HG02870 (cell line): ENCODE measurements at regions not wholly inside any gene's neighbourhood (a gene's known extent, or its start where the extent isn't known, plus 50 kb on each side); places are given as distances from the start of the nearest gene placed in this dataset.

Experiments used
- ATAC-seq: cut with Tn5 transposase; IDR thresholded peaks from one replicate; pipeline ENCODE4 v1.9.1; 2021; ENCODE audit warnings: mild to moderate bottlenecking, moderate library complexity; ENCODE audit not compliant: unreplicated experiment

- no peak for ATAC-seq
These were observed 583.0 kb upstream of the WWC1 start for GRCh38 chr5:167708449-167708848.

- ATAC-seq: no peak
These were observed 581.8 kb upstream of the WWC1 start for GRCh38 chr5:167709625-167710024.

DNA sequence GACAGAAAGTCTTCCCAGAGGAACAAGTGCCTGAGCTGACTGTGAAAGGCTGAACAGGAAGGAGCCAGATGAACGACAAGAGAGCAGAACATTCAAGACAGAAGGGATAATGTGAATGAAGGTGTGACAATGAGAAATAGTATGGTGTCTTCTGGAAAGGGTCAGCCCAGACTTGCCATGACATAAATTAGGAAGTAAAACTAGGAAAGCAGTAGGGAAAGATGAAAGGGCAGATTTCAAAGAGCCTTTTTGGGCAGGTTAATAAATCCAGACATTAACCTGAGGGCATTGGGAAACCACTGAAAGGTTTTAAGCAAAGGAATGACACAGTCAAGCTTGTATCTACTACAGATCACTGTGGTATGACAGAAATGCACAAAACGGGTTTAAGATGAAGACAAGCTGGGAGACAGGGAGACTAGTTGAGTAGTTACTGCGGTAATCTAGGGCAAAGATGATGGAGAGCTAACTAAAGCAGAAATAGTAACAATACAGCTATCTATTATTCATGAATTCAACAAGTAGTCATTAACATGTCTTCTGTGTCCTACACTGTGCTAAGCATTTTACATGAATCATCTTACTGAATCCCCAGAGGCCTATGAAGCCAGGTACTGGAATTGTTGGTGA is 580.9 kb upstream of the WWC1 start:
- ATAC-seq: no peak

DNA sequence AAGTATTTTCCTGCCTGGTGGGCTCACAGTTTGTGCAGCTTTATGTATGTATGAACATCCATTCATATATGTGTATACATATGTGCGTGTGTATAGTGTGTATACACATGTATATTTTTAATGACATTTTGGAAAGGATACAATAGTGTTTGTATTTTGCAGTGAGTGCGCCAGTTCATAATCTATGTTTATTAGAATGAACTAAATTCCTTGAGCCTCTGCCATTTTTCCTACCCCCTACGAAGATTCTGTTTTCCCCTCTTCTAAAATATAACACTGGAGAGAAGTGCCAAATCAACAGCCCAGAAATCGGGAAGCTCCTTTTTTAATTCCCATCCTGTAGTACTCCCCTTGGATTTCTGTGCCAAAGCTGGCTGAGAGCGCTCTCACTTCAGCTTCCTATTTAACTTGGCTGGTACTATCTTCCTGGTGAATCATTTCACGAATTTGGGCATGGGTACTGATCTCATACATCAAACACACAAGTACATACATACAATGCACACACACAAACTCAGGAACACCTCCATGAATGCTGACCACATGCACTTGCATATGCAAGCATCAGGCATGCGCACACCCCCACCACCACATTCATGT is 578.4 kb upstream of the WWC1 start:
- no peak for ATAC-seq

GRCh38 chr5:167713896-167714295 is 577.5 kb upstream of the WWC1 start:
- ATAC-seq: no peak

GRCh38 chr5:167716126-167716775 is 575.2 kb upstream of the WWC1 start:
- no peak for ATAC-seq

- no peak for ATAC-seq
These were observed 571.2 kb upstream of the WWC1 start for GRCh38 chr5:167720259-167720658.

- no peak for ATAC-seq
These were observed 570.7 kb upstream of the WWC1 start for GRCh38 chr5:167720676-167721260.

DNA sequence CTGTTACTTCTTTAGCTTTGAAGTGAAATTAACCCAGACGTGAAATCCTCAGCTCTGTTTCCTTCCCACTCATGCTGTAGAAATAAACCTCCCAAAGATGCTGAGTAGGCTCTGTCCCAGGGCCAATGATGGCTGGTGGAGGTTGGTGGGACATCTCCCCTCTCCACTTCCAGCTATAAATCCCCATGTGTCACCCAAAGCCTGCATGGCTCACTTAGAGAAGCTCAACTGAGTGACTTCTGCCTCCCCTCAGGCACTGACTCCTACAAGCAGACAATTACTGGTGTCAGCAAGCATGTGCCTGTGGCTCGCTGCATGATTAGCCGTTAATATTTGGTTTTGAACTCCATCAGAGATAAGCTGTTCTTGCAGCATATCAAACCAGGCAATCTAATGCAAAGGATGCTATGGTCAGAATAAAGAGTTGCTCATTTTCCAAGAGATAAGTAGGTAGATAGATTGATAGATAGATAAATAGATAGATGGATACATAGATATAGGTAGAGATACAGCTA is 569.5 kb upstream of the WWC1 start:
- no peak for ATAC-seq

DNA sequence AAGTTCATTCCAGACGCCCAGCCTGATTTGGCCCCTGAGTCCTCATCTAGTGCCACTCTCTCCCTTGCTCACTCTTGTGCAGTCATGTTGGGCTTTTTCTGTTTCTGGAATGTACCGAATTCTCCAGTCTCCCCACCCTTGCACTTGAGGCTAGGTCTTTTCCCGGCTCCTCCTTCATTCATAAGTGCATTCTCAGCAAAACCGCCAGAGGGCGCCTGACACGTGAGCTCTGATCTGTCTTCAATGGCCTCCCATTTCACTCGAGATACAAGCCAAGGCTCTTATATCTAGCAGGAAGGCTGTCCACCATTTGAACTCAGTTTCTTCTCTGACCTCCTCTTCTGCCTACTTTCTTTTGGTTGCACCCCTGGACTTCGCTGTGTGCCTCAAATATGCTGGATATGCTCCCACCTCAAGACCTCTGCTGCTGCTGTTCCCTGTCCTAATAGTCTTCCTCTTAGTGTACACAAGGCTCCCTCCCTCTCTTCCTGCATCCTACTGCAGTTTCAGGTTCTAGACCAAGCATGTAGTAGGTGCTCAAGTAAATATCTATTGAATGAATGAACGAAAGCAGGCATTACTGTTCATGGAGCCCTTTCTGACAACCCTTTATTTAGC is 568.1 kb upstream of the WWC1 start:
- ATAC-seq: peak; percentile 95

GRCh38 chr5:167725264-167725663 is 566.2 kb upstream of the WWC1 start:
- ATAC-seq: no peak

DNA sequence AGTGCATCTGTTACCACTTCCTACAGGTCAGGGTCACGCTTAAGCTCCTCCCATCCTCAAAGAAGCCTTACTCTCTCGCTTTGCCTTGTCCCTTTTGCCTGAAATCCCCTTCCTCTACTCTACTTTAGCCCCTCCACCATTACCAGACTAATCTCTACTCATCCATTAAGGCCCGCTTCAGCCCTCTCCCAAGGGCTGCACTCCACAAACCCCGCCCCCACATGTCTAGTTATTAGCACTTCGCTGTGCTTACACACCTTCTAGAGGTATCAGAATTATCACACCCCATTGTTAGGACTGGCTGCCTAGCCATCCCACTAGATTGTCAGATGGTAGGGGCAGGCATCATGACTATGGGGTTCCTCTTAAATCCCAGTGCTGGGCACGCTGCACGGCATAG is 565.7 kb upstream of the WWC1 start:
- no peak for ATAC-seq

DNA sequence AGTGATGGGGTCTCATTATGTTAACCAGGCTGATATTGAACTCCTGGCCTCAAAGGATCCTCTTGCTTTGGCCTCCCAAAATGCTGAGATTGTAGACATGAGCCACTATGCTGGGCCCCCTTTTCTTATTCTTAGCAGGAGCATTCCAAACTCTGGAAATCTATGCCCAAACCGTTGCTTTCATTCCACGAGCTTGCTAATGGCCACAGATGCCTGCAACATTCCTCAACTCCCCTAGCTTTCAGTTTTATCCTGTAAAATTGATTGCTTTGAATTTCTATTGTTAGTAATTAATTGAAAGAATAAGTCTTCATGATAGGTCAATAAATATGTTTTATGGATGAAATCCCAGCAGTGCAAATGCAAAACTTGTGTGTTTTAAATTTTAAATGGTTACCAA is 564.8 kb upstream of the WWC1 start:
- no peak for ATAC-seq

- no peak for ATAC-seq
These were observed 561.3 kb upstream of the WWC1 start for GRCh38 chr5:167730121-167730520.

GRCh38 chr5:167730656-167731055 is 560.8 kb upstream of the WWC1 start:
- no peak for ATAC-seq

DNA sequence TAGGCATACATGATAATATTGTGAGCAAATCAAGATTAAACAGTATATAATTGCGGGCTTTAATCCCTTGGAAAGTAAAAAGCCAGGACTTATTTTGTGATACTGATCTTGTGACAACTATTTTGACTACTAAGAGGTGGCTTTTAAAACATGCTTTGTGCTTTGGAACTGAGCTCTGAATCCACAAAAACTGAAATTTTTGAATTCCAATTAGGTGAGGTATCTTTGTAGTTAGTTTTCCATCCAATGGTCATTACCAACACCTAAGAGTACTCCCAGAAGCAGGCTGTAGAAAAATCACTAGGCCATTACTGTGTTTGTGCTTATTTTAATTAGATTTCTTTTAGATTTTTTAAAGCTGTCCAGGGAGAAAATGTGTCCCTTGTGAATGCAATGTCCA is 559.5 kb upstream of the WWC1 start:
- ATAC-seq: no peak

DNA sequence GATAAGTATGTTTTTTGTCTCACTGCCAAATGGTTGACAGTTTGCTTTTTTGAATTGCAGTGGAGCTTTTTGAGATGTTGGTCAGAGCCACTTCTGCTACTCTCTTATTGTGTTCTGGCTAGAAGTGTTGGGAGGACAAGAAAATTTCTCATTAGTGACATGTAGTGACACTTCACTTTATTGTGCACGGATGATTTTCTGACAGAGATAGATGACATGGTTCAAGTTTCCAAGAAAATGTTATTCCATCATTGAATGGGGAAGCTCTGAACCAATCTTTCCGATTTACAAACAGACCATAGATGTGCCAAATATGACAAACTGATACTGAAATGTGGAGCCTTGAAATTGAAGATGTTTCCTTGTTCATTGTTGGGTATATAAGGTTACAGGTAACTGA is 558.9 kb upstream of the WWC1 start:
- no peak for ATAC-seq

- ATAC-seq: no peak
These were observed 554.5 kb upstream of the WWC1 start for GRCh38 chr5:167736992-167737391.

DNA sequence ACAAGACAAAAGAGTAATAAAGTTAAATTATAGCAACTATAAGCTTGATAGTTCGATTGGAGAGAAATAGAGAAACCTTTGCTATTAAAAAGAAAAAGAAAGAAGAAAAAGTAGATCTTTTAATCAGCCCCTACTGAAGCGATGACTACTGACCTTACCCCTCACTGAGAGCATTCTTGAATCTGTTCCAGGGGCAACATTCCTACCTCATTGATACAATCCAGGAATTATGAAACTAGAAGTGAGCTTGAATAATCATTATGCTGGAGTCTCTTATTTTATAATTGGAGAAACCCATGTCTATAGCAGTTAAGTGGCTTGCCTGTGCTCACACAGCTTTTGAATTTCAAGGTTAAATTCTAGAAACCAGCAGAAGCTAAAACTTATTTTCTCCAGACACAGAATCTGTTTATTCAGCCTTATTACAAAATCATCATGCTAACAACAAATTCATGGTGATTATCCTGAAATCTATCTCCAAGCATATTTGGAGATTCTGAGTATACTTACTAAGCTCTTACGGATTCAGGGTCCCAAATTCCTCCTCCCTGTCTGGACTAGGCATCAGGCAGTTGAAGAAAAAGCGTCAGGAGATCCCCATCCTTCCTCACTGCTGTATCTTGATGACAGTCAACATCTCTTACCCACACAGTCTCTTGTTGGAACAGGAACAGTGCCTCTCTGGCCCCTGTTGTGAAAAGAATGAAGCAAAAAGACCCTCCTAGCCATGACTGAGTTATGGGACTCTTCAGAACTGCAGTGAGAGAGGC is 547.6 kb upstream of the WWC1 start:
- ATAC-seq: no peak

- no peak for ATAC-seq
These were observed 545.6 kb upstream of the WWC1 start for GRCh38 chr5:167745868-167746267.

DNA sequence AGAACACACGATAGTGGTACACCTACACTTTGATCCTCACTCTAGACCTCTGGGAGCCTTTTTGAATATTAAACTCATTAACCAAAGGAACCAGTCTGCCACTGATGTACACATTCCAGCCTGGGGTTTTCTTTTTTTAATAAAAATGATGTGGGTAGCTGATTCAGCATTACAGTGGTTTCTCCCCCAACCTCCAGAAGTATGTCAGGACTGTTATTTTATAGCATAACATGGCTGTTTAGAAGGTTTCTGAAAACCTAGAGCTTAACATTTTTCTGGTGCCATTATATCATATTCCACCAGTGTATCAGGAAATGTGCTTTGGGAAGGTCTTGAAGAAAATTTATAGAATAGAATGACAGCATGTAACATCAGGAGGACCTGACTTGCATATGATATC is 540.9 kb upstream of the WWC1 start:
- no peak for ATAC-seq
